ENCODE measurements at regions not wholly inside any gene's neighbourhood (a gene's known extent, or its start where the extent isn't known, plus 50 kb on each side); places are given as distances from the start of the nearest gene placed in this dataset.

DNA sequence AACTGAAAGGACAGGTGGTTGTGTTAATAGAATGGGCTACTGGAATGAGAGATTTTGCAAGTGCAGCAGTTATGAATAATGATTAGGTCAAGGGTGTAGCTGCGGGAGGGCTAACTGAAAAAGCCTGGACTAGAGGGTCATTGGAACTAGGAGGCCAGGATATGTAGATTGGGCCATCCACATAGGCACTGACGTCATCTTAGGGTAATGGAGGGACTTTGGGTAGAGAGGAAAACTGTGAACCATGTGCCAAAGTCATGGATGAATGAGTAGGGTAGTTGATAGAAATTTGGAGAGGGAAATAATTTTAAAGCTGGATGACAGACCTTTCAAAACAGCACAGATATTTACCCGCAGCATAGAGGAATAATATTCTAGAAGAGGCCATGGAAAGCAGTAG, 123.6 kb upstream of the SLITRK2 start:
- RAD21 ChIA-PET (ENCODE audit: unreplicated experiment) = no interaction called here
- intact Hi-C loops (cut with micrococcal nuclease; ENCODE audit: unreplicated experiment) = loop anchor here (2.0 kb wide), 1 partner anchor 19 kb away; no protein-coding TSS in a partner anchor
- no TSS peak for BruUV-seq (replicated peaks)
- no peak overlapping the region for H3K9ac ChIP-seq (ENCODE audit: control insufficient read depth, insufficient read depth, low read length)
- H3K27ac ChIP-seq (ENCODE audit: control insufficient read depth, insufficient read depth) = no peak overlapping the region
- H3K36me3 ChIP-seq (ENCODE audit: control insufficient read depth in 2 of 2, insufficient read depth in 2 of 2, low read length in 1 of 2) = no peaks in the 10 kb centered on the region
- FAIRE-seq (no peak), DNase-seq (ENCODE audit: low read depth, low spot score) (no peak), ATAC-seq (no peak)
- CTCF ChIA-PET = interaction anchor here (1.2 kb wide), 1 partner anchor 10 kb away, joined by 3 read pairs; no protein-coding TSS in a partner anchor
- POLR2A ChIA-PET = no interaction called here
- no peaks in the 10 kb centered on the region for H3K9me3 ChIP-seq (replicated peaks; ENCODE audit: control insufficient read depth, insufficient read depth, low read length)
- H3K27me3 ChIP-seq (replicated peaks in 1 of 2; ENCODE audit: control insufficient read depth in 2 of 2, insufficient read depth in 2 of 2, low read length in 1 of 2) = no peaks in the 10 kb centered on the region
- TF ChIP-seq EZH2 (IDR thresholded peaks at IDR 0.05; ENCODE audit: borderline replicate concordance, control insufficient read depth, low read depth, low read length) = no peak
- TF ChIP-seq IKZF2 (IDR thresholded peaks at IDR 0.05) = no peak
- TF ChIP-seq POU2F2 (IDR thresholded peaks at IDR 0.05; ENCODE audit: borderline replicate concordance, low read depth, low read length) = no peak
- TF ChIP-seq, protein P1, sequence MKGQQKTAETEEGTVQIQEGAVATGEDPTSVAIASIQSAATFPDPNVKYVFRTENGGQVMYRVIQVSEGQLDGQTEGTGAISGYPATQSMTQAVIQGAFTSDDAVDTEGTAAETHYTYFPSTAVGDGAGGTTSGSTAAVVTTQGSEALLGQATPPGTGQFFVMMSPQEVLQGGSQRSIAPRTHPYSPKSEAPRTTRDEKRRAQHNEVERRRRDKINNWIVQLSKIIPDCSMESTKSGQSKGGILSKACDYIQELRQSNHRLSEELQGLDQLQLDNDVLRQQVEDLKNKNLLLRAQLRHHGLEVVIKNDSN (IDR thresholded peaks at IDR 0.05; ENCODE audit: borderline replicate concordance, extremely low read length, insufficient read depth, low read depth, low read length) = no peak
- TF ChIP-seq MXI1 (IDR thresholded peaks at IDR 0.05; ENCODE audit: low read depth, low read length) = no peak
- H3K4me1 ChIP-seq (ENCODE audit: control insufficient read depth, insufficient read depth, low read length) = no peaks in the 10 kb centered on the region
- no peaks in the 10 kb centered on the region for H4K20me1 ChIP-seq (ENCODE audit: control insufficient read depth, insufficient read depth)
- no peak overlapping the region for H3K4me3 ChIP-seq
- in situ Hi-C loops (cut with MboI) = no loop called here
- H2AFZ ChIP-seq (ENCODE audit: control insufficient read depth, low read depth, low read length) = no peak overlapping the region
- SMC1A ChIA-PET (ENCODE audit: uncharacterized antibody, unreplicated experiment) = interaction anchor here (1.1 kb wide), 1 partner anchor 11 kb away, joined by 3 read pairs; no protein-coding TSS in a partner anchor
- WGBS (ENCODE audit: insufficient coverage, insufficient replicate concordance, low lambda C conversion rate, missing lambda C conversion rate) = 0% methylated on average over 3 of the region's 3 CpGs
- H3K79me2 ChIP-seq (ENCODE audit: control insufficient read depth, insufficient read depth, low read length) = no peaks in the 10 kb centered on the region
- H3K4me2 ChIP-seq (ENCODE audit: control insufficient read depth, insufficient read depth) = no peak overlapping the region

DNA sequence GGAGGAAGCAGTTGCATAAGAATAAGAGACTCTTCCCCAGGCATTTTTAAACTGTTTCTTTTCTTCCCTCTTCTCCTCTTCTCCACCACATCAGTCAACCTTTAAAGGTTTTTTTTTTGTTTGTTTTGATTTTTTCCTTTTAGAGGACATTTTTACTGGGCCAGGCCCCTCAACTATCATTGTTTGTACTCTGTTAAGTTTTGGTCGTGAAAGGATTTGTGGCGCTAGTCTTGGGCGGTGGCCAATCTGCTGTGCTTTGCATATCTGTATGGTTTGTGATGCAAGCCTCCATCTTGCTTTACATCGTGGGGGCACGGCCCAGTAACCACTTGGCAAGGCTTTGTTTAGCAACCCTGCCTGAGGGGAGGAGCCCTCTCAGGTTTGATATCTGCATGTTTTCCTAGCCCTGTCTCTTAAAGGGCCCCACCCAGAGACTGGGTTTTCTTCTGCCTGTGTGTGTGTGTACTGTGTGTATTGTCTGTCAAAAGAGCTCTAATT, 101.9 kb upstream of the SLITRK2 start:
- Histone ChIP-seq H3K27ac (ENCODE audit: control insufficient read depth, insufficient read depth) (no peak overlapping the region), H3K79me2 (ENCODE audit: control insufficient read depth, insufficient read depth, low read length) (no peaks in the 10 kb centered on the region), H2AFZ (ENCODE audit: control insufficient read depth, low read depth, low read length) (no peak overlapping the region), H3K27me3 (replicated peaks in 1 of 2; ENCODE audit: control insufficient read depth in 2 of 2, insufficient read depth in 2 of 2, low read length in 1 of 2) (no peaks in the 10 kb centered on the region), H3K4me1 (ENCODE audit: control insufficient read depth, insufficient read depth, low read length) (no peaks in the 10 kb centered on the region), H3K9ac (ENCODE audit: control insufficient read depth, insufficient read depth, low read length) (no peak overlapping the region), H4K20me1 (ENCODE audit: control insufficient read depth, insufficient read depth) (no peaks in the 10 kb centered on the region), H3K9me3 (replicated peaks; ENCODE audit: control insufficient read depth, insufficient read depth, low read length) (no peaks in the 10 kb centered on the region), H3K36me3 (ENCODE audit: control insufficient read depth in 2 of 2, insufficient read depth in 2 of 2, low read length in 1 of 2) (no peaks in the 10 kb centered on the region), H3K4me3 (no peak overlapping the region), H3K4me2 (ENCODE audit: control insufficient read depth, insufficient read depth) (no peak overlapping the region)
- intact Hi-C loops (cut with micrococcal nuclease; ENCODE audit: unreplicated experiment) = no loop called here
- no TSS peak for BruUV-seq (replicated peaks)
- ChIA-PET CTCF (interaction anchor here (0.7 to 1.2 kb wide), 4 partner anchors 8 to 322 kb away, joined by 3 read pairs; no protein-coding TSS in a partner anchor), SMC1A (ENCODE audit: uncharacterized antibody, unreplicated experiment) (no interaction called here), POLR2A (no interaction called here), RAD21 (ENCODE audit: unreplicated experiment) (no interaction called here)
- in situ Hi-C loops (cut with MboI) = no loop called here
- FAIRE-seq (no peak), DNase-seq (ENCODE audit: low read depth, low spot score) (no peak), ATAC-seq (no peak)
- 82% methylated on average over 5 of the region's 5 CpGs for WGBS (ENCODE audit: insufficient coverage, insufficient replicate concordance, low lambda C conversion rate, missing lambda C conversion rate)
- TF ChIP-seq, protein P2, sequence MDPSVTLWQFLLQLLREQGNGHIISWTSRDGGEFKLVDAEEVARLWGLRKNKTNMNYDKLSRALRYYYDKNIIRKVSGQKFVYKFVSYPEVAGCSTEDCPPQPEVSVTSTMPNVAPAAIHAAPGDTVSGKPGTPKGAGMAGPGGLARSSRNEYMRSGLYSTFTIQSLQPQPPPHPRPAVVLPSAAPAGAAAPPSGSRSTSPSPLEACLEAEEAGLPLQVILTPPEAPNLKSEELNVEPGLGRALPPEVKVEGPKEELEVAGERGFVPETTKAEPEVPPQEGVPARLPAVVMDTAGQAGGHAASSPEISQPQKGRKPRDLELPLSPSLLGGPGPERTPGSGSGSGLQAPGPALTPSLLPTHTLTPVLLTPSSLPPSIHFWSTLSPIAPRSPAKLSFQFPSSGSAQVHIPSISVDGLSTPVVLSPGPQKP (IDR thresholded peaks at IDR 0.05; ENCODE audit: low read depth, low read length) = no peak
- TF ChIP-seq SREBF2 (IDR thresholded peaks at IDR 0.05; ENCODE audit: low read length) (no peak), ZNF24 (IDR thresholded peaks at IDR 0.05) (no peak), NFIC (IDR thresholded peaks at IDR 0.05; ENCODE audit: low read depth, low read length) (no peak), TAF1 (IDR thresholded peaks at IDR 0.05; ENCODE audit: borderline replicate concordance, low read depth, low read length) (no peak), SRF (IDR thresholded peaks at IDR 0.05; ENCODE audit: low read depth in 2 of 2, low read length in 2 of 2) (no peak)
- TF ChIP-seq, protein P3, sequence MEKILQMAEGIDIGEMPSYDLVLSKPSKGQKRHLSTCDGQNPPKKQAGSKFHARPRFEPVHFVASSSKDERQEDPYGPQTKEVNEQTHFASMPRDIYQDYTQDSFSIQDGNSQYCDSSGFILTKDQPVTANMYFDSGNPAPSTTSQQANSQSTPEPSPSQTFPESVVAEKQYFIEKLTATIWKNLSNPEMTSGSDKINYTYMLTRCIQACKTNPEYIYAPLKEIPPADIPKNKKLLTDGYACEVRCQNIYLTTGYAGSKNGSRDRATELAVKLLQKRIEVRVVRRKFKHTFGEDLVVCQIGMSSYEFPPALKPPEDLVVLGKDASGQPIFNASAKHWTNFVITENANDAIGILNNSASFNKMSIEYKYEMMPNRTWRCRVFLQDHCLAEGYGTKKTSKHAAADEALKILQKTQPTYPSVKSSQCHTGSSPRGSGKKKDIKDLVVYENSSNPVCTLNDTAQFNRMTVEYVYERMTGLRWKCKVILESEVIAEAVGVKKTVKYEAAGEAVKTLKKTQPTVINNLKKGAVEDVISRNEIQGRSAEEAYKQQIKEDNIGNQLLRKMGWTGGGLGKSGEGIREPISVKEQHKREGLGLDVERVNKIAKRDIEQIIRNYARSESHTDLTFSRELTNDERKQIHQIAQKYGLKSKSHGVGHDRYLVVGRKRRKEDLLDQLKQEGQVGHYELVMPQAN (conservative IDR thresholded peaks at IDR 0.05) = no peak

Measured in GM12878 (cell line).